ENCODE measurements at regions not wholly inside any gene's neighbourhood (a gene's known extent, or its start where the extent isn't known, plus 50 kb on each side); places are given as distances from the start of the nearest gene placed in this dataset.
"Not testable (repeated sequence)": the region's sequence is repeated elsewhere in the genome, so short reads cannot be mapped to it uniquely, and the experiment has no call there.

DNA sequence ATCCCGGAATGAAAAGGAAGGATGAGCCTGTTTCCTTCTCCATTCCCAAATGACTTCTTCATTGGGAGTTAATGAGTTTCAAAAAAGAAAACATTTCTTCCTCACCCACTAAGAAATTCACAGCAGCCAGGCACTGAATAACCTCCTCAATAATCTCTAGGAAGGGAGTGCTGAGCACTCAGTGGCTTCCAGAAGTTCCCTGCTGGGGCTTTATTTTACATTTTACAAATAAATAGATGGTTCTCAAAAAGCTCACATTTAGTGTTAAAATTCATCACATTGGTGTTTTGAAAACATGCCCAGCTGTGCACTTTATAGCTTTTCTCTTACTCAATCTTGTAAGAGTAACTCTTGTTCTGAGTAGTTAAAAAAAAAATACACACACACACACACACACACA, 148.9 kb upstream of the PFKP start:
- no peak for DNase-seq

DNA sequence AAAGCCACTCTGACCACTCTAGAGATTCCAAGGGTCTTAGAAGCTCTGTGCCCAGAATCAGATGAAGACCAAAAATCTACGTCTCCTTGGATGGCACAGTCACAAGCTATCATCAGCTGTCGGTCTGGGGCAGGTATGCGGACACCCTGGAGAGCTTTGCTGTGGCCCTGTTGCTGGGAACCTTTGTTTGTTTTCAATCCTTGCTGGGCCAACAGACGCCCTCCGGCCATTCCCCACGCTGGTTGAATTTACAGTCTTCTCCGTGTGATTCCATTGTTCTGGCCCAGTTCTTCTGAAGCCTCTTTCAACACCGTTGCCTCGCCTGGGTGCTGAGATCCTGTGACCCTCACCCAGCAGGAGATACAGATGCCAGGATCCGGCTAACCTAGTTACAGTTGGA, 149.4 kb upstream of the PFKP start:
- no peak for DNase-seq

DNA sequence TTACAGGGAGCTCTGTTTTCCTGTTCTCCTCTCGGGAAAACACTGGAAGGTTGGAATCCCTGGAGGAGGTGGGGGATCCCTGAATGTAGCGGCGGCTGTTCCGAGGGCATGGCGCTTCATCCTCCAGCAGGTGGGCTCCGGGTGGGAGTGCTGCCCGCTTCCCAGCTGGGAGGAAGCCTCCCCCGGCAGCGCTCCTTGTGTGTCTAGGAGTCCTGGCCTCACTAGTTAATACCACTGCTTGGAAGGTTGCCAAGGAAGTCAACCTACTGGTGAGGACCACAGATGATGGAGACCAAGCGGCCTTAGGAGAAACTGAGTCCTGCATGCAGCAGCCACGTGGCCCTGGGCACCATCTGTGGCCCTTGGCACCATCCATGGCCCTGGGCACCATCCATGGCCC, 151.9 kb upstream of the PFKP start:
- no peak for DNase-seq

DNA sequence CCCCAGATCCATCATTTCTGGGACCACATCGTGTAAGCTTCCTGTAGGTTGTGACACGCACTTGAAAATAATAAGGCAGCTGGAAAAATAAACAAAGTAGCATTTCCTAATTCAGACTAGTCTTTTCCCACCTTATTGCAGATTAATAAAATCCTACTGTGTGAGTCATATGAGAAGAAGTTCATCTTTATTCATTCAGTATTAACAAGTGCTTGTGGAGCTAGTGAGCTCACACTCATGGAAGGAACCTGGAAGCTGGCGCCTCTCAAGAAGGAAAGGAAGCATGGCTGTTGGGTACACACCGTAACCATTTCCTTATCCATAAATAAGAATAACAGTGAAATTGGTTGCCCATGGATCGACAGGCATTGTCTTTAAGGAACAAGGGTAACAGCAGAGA, 152.6 kb upstream of the PFKP start:
- no peak for DNase-seq

DNA sequence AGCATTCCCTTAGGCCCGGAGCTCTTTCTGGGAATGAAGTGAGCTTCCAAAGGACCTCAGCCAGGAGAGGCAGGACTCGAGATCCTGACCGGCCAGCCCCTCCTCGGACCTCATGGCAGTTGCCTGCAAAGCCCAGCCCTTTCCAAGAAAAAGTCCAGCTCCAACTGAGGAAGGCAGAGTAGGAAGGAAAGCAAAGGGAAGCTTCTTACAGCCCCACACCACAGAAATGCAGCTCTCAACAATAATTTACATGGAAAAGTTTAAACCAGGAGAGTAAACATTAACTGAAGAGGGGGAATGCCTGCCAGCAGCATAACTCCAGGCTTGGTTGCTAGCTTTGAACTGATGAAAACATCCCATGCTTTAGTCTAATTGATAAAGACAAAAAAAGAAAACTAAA, 153.9 kb upstream of the PFKP start:
- no peak for DNase-seq

DNA sequence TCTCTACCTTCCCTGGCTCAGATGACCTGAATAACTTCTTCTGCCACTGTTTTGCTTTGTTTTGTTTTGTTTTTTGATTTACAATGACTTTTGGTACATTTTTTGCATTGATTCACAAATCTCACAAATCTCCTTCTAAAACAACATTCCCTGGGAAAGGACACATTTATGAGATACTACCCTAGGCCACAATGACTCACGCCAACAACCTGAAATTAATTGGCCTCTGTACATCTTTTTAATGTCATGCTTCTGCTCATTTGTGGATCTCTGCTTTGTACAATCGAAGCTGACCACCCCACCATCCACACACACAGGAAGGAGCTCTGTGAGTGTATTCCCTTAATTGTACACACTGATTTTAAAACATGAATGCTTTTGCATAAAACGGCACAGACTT, 156.7 kb upstream of the PFKP start:
- DNase-seq: no peak

DNA sequence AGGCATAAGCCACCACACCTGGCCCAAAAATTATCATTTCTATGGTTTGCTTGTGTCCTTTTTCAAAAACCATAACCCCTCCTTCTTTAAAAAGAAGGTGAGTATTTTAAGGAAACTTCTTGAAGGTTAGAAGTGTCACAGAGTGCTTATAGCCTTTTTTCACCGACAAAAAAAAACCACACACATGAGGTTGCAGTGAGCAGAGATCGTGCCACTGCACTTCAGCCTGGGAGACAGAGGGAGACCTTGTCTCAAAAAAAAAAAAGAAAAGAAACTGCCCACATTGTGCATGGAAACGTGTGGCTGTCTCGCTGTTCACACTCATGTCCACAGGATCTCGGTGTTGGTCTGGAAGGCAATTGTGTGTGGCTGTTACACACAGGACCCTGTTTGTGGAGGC, 157.4 kb upstream of the PFKP start:
- DNase-seq: no peak

DNA sequence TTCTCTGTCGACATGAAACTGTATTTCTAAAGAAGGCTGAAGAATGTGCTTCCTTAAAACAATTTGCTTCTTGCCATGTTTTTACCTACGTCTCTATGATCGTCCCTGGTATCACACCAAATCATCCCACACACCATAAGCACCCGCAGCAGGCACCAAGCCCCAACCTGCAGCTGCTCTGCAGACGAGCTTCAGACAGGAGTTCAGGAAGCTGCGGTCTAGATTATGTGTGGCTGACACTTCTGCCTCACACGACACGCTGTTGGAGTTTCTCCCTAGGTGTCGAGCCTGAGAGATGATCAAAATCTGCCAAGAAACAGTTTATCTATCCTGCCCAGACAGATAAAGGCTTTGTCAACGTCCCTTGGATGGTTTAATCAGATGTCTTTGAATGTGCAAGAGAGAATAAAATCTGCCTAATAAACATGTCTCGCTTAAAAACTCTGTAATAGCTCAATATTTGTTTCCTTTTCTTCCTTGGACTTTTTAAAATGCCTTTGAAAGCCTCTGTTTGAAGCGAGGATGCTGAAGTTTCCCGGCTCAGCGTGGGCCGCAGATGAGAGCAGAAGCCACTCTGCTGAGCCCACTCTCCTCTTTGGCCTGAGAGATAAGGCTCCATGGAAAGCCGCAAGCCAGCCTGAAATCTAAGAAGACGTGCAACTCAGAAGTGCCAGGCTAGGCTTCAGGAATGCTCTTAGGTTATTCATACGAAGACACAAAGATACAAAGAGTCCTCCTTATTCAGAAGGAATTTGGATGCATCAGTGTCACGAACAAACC, 158.3 kb upstream of the PFKP start:
- DNase-seq: no peak

DNA sequence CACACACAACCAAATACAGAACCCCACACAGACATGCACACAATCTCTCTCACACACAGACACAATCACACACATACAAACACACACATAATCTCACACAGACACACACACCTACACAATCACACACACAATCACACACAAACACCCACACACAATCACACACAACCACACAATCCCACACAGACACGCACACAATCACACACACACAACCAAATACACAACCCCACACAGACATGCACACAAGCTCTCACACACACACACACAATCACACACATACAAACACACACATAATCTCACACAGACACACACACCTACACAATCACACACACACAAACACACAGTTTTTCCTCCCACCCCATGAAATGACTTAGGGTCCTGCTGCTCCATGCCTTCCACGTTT, 160.4 kb upstream of the PFKP start:
- DNase-seq: no peak

DNA sequence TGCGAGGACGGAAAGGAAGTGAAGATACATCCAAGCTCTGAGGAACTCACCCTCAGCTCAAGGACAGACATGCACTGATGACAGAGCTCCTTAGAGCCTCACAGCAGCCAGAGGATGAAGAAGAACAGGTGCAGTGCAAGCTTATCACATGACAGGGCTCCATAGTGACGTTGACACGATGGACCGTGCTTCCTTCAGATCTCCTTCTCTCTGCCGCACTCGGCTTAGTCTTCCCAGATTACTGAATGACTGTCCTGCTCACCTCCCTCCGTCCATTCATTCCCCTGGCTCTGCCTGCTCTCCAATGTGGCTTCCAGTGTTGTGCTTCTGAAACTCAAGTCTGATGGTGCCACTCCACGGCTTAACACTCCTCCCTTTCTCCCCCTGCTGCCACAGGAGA, 161.5 kb upstream of the PFKP start:
- no peak for DNase-seq

DNA sequence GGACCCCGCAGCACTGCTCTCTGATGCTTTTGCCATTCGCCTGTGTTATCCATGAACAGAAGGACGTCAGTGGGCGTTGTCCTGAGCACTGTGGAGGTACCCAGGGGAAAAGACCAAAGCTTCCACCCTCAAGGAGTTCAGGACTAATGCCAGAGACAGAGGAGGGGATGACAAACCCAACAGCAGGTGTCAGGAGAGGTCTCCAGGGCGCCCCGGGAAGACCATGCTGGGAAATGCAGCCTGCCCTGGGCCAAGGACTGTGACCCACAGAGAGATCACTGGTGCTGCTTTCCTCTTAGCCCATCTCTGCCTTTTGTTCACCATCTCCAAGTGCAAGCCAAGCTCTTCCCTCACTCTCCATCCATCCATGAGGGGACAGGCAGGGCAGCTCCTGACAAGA, 166.8 kb upstream of the PFKP start:
- DNase-seq: no peak

DNA sequence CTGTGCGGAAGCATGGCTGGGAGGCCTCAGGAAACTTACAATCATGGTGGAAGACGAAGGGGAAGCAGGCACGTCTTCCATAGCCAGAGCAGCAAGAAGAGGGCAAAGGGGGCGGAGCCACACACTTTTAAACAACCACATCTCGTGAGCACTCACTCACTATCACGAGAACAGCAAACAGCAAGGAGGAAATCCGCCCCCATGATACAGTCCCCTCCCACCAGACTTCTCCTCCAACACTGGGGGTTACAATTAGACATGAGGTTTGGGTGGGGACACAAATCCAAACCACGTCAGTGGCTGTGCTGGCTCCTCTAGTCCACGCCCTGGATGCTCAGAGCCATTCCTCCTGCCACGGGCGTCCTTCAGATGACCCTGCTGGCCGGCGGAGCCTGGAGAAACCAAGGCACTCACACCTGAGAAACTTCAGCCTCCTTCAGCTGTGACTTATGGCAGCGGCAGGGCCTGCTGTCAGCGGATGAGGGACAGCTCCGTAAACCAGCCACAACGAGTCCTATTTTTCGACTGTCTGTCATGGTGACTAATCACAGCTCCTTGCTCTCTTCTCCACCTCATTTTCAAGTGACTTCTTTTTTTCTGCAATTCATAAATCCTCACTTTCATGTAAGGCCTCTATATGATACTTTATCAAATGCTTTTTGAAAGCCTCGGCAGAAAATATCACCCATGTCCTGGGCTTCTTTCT, 167.9 kb upstream of the PFKP start:
- DNase-seq: no peak

DNA sequence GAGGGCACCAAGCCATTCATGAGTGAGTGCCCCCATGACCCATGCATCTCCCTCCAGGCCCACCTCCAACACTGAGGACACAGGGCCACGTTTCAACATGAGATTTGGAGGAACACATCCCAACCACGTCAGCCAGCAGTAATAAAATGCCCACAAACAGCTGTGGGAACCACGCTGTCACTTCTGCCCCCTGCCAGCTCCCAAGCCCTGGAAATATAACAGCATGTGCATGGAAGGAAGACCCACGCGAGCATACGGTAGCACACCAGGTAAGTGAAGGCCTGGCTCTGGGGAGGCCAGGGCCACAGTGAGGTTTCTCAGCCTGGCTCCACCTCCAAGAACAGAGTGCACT, 168.9 kb upstream of the PFKP start:
- DNase-seq: no peak

DNA sequence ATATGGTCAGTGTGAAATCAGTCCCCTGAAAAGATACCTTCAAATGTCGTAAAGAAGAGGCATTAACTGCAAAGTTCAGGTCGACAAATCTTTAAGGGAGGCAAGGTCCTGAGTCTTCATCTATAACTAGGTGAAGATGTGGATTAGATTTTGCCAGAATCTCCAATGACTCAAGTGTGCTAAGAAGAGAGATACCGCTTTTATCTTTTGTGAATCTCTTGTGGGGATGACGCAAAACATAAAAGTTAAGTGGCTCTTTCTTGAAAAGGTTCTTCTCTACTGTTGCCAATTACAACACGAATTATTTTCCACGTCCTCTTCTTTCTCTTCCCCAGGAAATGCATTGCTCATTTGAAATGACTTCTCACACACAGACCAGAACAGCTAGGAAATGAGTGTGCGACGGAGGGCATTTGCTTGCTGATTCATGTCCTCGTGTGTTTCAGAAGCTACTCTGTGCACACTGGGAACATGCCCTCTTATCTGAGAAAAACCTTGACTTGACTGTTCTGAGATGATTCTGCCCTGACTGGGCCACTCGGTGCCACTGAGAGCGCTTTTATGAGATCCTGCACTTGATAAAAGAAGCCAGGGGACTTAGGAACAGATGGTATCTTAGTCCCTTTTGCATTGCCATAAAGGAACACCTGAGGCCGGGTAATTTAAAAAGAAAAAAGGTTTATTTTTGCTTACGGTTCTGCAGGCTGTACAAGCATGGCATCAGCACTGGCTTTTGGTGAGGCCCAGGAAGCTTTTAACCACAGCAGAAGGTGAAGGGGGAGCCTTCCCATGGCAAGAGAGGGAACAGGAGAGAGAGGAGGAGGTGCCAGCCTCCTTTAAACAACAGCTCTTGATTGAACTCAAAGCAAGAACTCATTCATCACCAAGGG, 169.5 kb upstream of the PFKP start:
- no peak for DNase-seq

DNA sequence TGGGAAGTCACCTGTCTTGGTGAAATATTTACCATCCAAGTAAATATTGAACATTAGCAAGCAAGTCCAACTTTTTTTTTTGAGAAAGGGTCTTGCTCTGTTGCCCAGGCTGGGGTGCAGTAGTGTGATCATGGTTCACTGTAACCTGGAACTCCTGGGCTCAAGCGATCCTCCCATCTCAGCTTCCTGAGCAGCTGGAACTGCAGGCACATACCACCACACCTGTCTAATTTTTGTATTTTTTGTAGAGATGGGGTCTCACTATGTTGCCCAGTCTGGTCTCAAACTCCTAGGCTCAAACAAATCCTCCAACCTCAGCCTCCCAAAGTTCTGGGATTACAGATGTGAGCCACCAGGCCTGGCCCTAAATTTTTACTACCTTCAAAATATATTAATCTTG, 171.0 kb upstream of the PFKP start:
- DNase-seq: not testable (repeated sequence)

DNA sequence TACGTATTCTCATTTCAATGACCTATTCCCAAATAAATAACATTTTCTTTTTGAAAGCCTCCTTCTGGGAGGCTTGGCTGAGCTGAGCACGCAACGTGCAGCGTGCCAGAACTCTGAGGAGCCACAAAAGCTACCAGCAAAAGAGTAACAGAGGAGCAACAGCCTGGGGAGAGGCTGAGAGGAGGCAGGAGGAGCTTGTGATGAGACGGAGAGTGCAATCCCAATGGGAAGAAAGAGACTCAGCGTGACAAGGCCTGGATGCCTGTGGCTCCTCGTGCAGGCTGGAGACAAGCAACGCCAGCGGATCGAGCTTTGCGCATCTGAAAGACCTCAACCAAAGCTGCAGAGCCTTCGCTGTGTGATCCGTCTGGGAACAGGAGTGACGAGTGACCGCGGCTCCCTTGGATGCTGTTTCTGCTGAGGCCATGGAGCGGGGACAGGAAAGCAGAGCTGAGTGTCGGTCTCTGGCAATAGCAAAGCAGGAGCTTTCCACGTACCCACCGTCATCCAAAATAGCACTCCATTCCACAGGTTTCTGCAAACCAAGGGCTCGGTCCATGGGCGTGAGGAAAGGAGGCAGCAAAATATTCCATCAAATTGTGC, 171.7 kb upstream of the PFKP start:
- DNase-seq: no peak

DNA sequence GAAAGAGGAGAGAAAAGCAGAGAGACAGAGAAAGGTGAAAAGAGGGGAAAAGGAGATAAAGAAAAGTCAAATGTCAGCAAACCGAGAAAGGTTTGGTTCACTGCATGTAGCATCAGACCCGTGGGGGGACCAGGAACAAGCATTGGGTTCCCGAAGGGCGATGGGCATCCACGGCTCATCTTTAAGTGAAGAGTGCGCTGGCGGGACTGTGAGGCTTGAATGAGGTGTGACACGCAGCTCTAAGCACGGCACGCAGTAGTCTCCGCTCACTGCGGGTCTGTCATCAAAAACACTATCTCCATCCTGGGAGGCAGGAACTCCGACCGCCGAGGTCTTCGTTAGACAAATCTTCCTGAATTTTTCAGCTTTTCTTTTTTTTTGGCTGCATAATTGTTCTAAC, 173.4 kb upstream of the PFKP start:
- no peak for DNase-seq

DNA sequence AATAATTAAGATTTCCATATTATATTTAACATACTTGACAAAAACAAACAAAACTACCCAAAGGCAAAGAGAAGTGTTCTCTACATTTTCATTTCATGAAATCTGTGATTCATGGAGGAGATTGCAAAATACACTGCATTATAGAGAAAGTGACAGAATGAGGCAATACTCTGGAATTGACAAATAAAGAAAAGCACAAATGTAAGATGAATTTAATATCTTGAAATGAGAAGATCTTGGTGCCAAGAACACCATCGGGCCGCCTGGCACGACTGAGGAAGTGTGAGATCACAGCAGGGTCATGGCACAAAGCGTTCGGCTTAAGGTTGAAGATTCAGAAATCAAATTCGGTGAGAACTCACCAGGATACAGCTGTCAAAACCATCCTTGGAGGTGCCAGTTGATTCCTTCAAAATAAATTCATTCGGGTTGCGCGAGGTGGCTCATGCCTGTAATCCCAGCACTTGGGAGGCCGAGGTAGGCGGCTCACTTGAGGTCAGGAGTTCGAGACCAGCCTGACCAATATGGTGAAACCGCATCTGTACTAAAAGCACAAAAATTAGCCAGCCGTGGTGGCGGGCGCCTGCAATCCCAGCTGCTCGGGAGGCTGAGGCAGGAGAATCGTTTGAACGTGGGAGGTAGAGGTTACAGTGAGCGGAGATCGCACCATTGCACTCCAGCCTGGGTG, 174.0 kb upstream of the PFKP start:
- no peak for DNase-seq

DNA sequence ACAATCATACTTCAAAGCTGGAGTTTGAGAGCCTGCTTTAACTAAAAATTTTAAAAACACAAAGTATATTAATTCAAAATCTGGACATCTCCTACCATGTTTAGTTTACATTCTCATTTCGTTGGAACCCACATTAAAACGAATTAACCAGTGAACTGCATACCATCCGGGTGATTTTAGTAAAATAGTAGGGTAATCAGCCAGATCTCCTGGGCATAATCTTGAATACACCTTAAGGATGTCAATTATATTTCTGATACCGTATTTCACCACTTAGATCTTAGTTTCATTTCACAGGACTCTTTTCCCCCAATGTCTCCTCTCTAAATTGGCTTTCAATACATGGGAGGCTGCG, 175.6 kb upstream of the PFKP start:
- DNase-seq: no peak

DNA sequence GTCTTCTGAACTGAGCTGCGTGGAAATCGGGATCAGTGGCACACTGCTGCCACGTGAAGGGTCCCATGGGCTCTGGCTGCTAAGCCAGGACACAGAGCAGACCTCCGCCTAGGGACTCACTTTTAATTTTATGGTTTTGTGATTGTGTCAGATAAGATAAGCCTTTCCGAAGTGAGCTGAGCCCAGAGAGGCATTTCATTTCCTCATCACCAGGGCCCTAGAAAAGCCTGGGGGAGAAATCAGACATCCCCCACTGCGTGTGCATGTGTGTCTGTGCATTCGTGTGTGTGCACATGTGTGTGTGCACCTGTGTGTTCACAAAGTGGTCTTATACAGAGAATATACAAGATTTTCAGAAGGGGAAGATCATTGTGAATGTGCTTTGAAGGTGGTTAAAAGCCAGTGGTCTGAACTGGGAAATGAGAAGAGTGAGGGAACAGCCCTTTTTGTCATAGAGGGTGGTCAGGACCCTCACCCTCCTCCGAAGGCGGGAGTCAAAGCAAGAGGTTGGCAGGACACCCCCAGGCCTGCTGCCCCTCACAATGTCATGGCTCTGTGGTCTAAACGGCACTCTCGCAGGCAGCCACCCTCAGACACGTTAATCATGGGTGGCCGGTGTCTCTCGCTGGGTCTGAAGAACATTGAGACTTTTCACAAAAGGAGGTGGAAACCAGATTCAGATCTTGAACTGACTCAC, 176.1 kb upstream of the PFKP start:
- no peak for DNase-seq

DNA sequence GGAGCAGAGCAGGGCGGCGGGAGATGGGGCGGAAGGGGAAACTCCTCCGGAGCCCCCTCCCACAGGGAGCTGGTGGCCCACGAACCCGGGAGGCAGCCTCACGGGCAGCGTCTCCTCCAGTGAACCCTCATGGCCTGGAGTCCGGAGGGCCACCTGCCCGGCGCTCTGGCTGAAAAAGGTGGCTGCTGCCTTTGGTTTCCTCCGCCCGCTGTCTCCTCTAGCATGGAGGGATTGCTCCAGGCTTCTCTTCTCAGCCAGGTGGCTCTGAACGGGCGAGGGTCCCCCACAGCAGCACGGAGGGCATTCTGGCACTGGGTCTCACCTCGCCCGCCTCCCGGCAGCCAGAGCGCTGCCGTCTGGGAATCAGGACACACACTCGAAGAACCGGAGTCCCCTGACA, 177.3 kb upstream of the PFKP start:
- DNase-seq: no peak

DNA sequence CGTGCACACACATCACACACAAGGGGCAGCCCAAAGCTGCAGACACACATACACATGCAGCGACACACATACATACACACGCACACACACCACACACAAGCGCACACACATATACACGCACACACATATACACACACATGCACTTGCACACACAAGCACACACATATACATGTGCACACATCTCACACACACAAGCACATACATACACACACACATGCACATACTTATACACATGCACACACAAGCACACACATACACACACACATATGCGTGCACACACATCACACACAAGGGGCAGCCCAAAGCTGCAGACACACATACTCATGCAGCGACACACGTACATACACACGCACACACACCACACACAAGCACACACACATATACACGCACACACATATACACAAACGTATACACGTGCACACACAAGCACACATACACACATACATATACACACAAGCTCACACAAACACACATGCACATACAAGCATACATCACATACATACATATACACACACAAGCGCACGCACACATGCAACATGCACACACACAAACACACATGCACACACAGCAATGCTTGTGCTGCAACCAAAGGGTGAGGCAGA, 178.8 kb upstream of the PFKP start:
- no peak for DNase-seq

All from NCI-H1694 (cell line).